ENCODE measurements at regions not wholly inside any gene's neighbourhood (a gene's known extent, or its start where the extent isn't known, plus 50 kb on each side); places are given as distances from the start of the nearest gene placed in this dataset.

DNA sequence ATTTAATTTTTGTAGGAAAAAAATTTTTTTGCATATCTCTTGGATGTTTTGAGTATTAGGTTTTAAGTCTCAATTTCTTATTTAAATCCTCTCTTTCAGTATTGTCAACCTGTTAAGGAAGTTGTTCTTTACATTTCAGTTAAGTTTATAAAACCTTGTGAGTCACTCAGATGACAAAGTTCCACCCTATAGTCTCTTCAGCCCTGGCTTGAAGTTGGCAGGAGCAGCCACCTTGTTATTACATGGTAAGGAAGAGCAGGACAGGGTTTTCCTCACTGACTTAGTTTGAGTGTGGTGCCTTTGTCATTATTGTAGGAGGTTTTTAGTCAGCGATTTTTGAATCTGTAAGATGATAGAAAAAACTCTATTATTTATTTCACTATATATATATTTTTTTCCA, 2143.9 kb downstream of the MRPL39 start:
- H3K9ac ChIP-seq (ENCODE audit: low read depth, low read length), result no peak overlapping the region
- H4K20me1 ChIP-seq (ENCODE audit: insufficient read depth, low read length), result no peaks in the 10 kb centered on the region
- no peaks in the 10 kb centered on the region for H3K4me1 ChIP-seq (ENCODE audit: insufficient read depth, low read length)
- TF ChIP-seq EZH2 (IDR thresholded peaks at IDR 0.05; ENCODE audit: borderline replicate concordance, low read depth, low read length, severe bottlenecking), result no peak
- TF ChIP-seq, protein P1, sequence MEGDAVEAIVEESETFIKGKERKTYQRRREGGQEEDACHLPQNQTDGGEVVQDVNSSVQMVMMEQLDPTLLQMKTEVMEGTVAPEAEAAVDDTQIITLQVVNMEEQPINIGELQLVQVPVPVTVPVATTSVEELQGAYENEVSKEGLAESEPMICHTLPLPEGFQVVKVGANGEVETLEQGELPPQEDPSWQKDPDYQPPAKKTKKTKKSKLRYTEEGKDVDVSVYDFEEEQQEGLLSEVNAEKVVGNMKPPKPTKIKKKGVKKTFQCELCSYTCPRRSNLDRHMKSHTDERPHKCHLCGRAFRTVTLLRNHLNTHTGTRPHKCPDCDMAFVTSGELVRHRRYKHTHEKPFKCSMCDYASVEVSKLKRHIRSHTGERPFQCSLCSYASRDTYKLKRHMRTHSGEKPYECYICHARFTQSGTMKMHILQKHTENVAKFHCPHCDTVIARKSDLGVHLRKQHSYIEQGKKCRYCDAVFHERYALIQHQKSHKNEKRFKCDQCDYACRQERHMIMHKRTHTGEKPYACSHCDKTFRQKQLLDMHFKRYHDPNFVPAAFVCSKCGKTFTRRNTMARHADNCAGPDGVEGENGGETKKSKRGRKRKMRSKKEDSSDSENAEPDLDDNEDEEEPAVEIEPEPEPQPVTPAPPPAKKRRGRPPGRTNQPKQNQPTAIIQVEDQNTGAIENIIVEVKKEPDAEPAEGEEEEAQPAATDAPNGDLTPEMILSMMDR (IDR thresholded peaks at IDR 0.05; ENCODE audit: borderline replicate concordance, extremely low read depth, low read length, poor library complexity, severe bottlenecking), result no peak
- no peaks in the 10 kb centered on the region for H3K79me2 ChIP-seq (ENCODE audit: insufficient read depth, low read length)
- H3K4me3 ChIP-seq (ENCODE audit: low read depth in 1 of 2, low read length in 2 of 2), result no peak overlapping the region
- H3K27me3 ChIP-seq (ENCODE audit: insufficient read depth, low read length, poor library complexity), result no peaks in the 10 kb centered on the region
- H3K4me2 ChIP-seq (ENCODE audit: insufficient read depth, low read length), result no peak overlapping the region
- no peak for DNase-seq
- no peaks in the 10 kb centered on the region for H3K36me3 ChIP-seq (ENCODE audit: insufficient read depth, low read length)
- no peak overlapping the region for H3K27ac ChIP-seq (ENCODE audit: low read length)
- no peak for ATAC-seq (ENCODE audit: insufficient read depth, low read depth)
- no peaks in the 10 kb centered on the region for H3K9me3 ChIP-seq (ENCODE audit: insufficient read depth, low read length, severe bottlenecking)
- no peak overlapping the region for H2AFZ ChIP-seq (ENCODE audit: low read depth, low read length)

DNA sequence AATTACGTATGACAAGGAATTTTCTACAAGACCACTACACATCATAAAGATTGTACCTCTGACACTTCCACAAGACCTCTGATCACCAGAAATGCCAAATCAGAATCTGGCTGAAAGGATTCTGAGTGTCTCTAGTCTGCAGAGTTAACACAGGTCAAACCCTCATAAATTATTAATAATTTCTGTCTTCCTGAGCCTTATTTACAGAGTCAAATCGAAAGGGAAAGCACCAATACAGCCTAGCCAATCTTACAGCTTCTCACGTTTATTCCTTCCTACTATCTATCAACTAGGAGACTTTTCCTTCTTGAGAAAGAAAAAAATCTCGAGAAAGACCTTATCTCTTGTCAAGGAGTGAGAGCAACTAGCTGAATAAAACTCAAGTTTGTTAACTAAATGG, 2151.6 kb downstream of the MRPL39 start:
- no peak for DNase-seq
- H3K9me3 ChIP-seq (ENCODE audit: insufficient read depth, low read length, severe bottlenecking), result no peaks in the 10 kb centered on the region
- no peak overlapping the region for H3K4me2 ChIP-seq (ENCODE audit: insufficient read depth, low read length)
- H3K79me2 ChIP-seq (ENCODE audit: insufficient read depth, low read length), result no peaks in the 10 kb centered on the region
- H3K27me3 ChIP-seq (ENCODE audit: insufficient read depth, low read length, poor library complexity), result no peaks in the 10 kb centered on the region
- TF ChIP-seq, protein P1 (IDR thresholded peaks at IDR 0.05; ENCODE audit: borderline replicate concordance, extremely low read depth, low read length, poor library complexity, severe bottlenecking), result no peak
- TF ChIP-seq EZH2 (IDR thresholded peaks at IDR 0.05; ENCODE audit: borderline replicate concordance, low read depth, low read length, severe bottlenecking), result no peak
- ATAC-seq (ENCODE audit: insufficient read depth, low read depth), result no peak
- no peaks in the 10 kb centered on the region for H3K36me3 ChIP-seq (ENCODE audit: insufficient read depth, low read length)
- no peak overlapping the region for H3K4me3 ChIP-seq (ENCODE audit: low read depth in 1 of 2, low read length in 2 of 2)
- H3K4me1 ChIP-seq (ENCODE audit: insufficient read depth, low read length), result no peaks in the 10 kb centered on the region
- no peak overlapping the region for H3K9ac ChIP-seq (ENCODE audit: low read depth, low read length)
- H3K27ac ChIP-seq (ENCODE audit: low read length), result no peak overlapping the region
- H2AFZ ChIP-seq (ENCODE audit: low read depth, low read length), result no peak overlapping the region
- H4K20me1 ChIP-seq (ENCODE audit: insufficient read depth, low read length), result no peaks in the 10 kb centered on the region

DNA sequence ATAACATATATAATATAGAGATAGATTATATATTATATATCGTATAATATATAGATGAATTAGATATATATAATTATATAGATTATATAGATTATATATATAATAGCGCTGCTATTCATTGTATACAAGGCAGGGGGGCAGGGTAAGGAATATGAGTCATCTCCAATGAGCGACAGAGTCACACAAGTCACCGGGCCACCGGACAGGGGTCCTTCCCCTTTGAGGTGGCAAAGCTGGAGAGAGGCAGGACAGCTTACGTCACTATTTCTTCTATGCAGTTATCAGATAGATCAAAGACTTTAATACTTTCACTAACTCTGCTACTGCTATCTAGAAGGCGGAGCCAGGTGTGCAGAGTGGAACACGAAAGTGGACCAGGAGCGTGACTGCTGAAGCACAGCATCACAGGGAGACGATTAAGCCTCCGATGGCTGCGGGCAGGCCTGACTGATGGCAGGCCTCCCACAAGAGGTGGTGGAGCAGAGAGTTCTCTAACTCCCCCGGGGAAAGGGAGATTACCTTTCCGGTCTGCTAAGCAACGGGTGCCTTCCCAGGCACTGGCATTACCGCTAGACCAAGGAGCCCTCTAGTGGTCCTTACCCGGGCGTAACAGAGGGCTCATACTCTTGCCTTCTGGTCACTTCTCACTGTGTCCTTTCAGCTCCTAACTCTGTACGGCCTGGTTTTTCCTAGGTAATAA, 2154.7 kb downstream of the MRPL39 start:
- H3K9ac ChIP-seq (ENCODE audit: low read depth, low read length), result no peak overlapping the region
- DNase-seq (no peak), ATAC-seq (ENCODE audit: insufficient read depth, low read depth) (no peak)
- H3K4me3 ChIP-seq (ENCODE audit: low read depth in 1 of 2, low read length in 2 of 2), result no peak overlapping the region
- H3K4me1 ChIP-seq (ENCODE audit: insufficient read depth, low read length), result no peaks in the 10 kb centered on the region
- H2AFZ ChIP-seq (ENCODE audit: low read depth, low read length), result no peak overlapping the region
- no peak overlapping the region for H3K27ac ChIP-seq (ENCODE audit: low read length)
- TF ChIP-seq, protein P1 (IDR thresholded peaks at IDR 0.05; ENCODE audit: borderline replicate concordance, extremely low read depth, low read length, poor library complexity, severe bottlenecking), result no peak
- TF ChIP-seq EZH2 (IDR thresholded peaks at IDR 0.05; ENCODE audit: borderline replicate concordance, low read depth, low read length, severe bottlenecking), result no peak
- no peaks in the 10 kb centered on the region for H3K36me3 ChIP-seq (ENCODE audit: insufficient read depth, low read length)
- H3K4me2 ChIP-seq (ENCODE audit: insufficient read depth, low read length), result no peak overlapping the region
- H3K27me3 ChIP-seq (ENCODE audit: insufficient read depth, low read length, poor library complexity), result no peaks in the 10 kb centered on the region
- no peaks in the 10 kb centered on the region for H3K9me3 ChIP-seq (ENCODE audit: insufficient read depth, low read length, severe bottlenecking)
- H4K20me1 ChIP-seq (ENCODE audit: insufficient read depth, low read length), result no peaks in the 10 kb centered on the region
- H3K79me2 ChIP-seq (ENCODE audit: insufficient read depth, low read length), result no peaks in the 10 kb centered on the region

All from DND-41 (cell line).